ENCODE measurements at regions not wholly inside any gene's neighbourhood (a gene's known extent, or its start where the extent isn't known, plus 50 kb on each side); places are given as distances from the start of the nearest gene placed in this dataset.

- TF ChIP-seq TAF1 (IDR thresholded peaks at IDR 0.05; ENCODE audit: borderline replicate concordance, low read depth, low read length) (no peak), POLR2AphosphoS5 (IDR thresholded peaks at IDR 0.05; ENCODE audit: low read depth, low read length) (no peak), POLR2A (IDR thresholded peaks at IDR 0.05; ENCODE audit: low read depth, low read length) (no peak)
These were observed 191.1 kb upstream of the DDI1 start for GRCh38 chr11:103845331-103845730.

All from GM12892 (cell line).